NT2/D1 (cell line): ENCODE measurements at regions not wholly inside any gene's neighbourhood (a gene's known extent, or its start where the extent isn't known, plus 50 kb on each side); places are given as distances from the start of the nearest gene placed in this dataset.
"Not testable (repeated sequence)": the region's sequence is repeated elsewhere in the genome, so short reads cannot be mapped to it uniquely, and the experiment has no call there.

Source experiments
- DNase-seq: peaks from one replicate; pipeline ENCODE4 v3.0.0-alpha.2; 2011; ENCODE audit warnings: low read depth, low spot score
- H3K27me3 ChIP-seq: 2 replicates; pipeline ENCODE4 v1.6.0; 2011; ENCODE audit warnings: mild to moderate bottlenecking; ENCODE audit not compliant: insufficient read length, insufficient read depth
- H3K36me3 ChIP-seq: 2 replicates; pipeline ENCODE4 v1.6.1; 2011; ENCODE audit warnings: mild to moderate bottlenecking, low read length, mixed read lengths; ENCODE audit not compliant: insufficient read depth, insufficient read length
- H3K4me1 ChIP-seq: 2 replicates; pipeline ENCODE4 v1.5.1; 2011; ENCODE audit not compliant: insufficient read depth, insufficient read length
- H3K4me3 ChIP-seq: 2 replicates; pipeline ENCODE4 v1.5.1; 2011; ENCODE audit warnings: low read depth; ENCODE audit not compliant: insufficient read length
- H3K9ac ChIP-seq: 2 replicates; pipeline ENCODE4 v1.6.0; 2011; ENCODE audit warnings: low read depth; ENCODE audit not compliant: insufficient read length
- H3K9me3 ChIP-seq: 2 replicates; pipeline ENCODE4 v1.5.1; 2011; ENCODE audit warnings: mild to moderate bottlenecking, low read length; ENCODE audit not compliant: insufficient read depth
- SUZ12 ChIP-seq: IDR thresholded peaks from 2 replicates; pipeline ENCODE4 v1.6.1; 2011; ENCODE audit not compliant: insufficient read length, insufficient read depth; ENCODE audit errors: extremely low read depth
- YY1 ChIP-seq: IDR thresholded peaks from 2 replicates; pipeline ENCODE4 v1.6.1; 2011; ENCODE audit not compliant: insufficient read length, insufficient read depth
- ZNF274 ChIP-seq: IDR thresholded peaks from 2 replicates; pipeline ENCODE4 v1.6.1; 2011; ENCODE audit warnings: mild to moderate bottlenecking, low read depth, low read length

DNA sequence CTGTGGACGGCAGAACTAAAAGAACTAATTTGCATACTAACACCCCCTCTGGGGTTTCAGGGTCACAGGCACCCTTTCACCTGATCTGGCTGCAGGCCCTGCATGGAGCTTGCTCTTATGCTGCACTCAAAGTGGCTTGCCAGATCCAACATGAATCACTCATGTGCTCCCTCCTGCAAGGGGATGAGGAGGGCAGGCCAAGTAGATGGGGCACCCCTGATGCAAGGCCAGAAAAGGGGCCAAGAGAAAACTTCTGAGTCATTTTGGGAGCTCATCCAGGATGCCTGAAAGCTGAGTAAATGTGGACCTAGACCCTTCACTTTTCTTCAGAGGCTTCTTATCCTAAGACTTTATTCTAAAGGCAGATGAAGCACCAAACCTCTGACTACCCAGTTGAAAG is 558.5 kb upstream of the PTGER4 start:
- no peak overlapping the region for H3K9ac ChIP-seq
- no peaks in the 10 kb centered on the region for H3K27me3 ChIP-seq
- H3K36me3 ChIP-seq, result no peaks in the 10 kb centered on the region
- no peak for DNase-seq
- no peaks in the 10 kb centered on the region for H3K4me1 ChIP-seq
- H3K4me3 ChIP-seq, result no peak overlapping the region
- TF ChIP-seq SUZ12, result no peak
- TF ChIP-seq YY1, result no peak
- no peak for TF ChIP-seq ZNF274
- H3K9me3 ChIP-seq, result peaks cover 40% of the 10 kb centered on the region

DNA sequence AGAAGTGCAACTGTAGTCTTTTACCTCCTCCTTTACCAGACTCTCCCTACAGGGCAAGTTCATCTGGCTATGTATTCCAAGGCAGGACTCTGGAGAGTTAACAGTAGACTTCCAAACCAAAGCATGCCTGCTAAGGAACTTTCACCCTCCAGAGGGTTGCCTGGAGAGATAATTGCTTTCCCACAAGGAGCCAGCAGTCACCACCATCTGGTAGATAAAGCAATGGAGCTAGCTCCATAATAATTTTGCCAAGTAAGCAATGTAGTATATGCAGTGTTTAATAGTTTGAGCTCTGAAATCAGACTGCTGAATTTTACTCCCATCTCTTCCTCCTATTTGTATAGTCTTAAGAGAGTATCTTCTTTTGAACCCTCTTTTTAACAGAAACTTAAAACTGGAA is 566.8 kb upstream of the PTGER4 start:
- no peak for TF ChIP-seq YY1
- TF ChIP-seq SUZ12, result no peak
- no peak for TF ChIP-seq ZNF274
- Histone ChIP-seq H3K27me3 (no peaks in the 10 kb centered on the region), H3K4me3 (no peak overlapping the region), H3K4me1 (no peaks in the 10 kb centered on the region), H3K9ac (no peak overlapping the region), H3K36me3 (no peaks in the 10 kb centered on the region), H3K9me3 (no peaks in the 10 kb centered on the region)
- no peak for DNase-seq

DNA sequence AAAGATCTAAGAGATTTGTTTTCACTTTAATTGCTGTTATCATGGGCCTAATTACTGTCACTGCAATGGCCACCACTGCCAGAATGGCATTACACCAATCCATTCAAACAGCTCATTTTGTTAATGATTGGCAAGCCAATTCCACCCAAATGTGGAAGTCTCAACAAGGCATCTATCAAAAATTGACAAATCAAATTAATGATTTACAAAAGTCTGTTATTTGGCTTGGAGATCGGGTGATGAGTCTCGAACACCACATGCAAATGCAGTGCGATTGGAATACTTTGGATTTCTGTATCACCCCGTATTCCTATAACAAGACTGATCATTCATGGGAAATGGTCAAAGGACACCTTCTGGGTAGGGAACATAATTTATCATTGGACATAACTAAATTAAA is 568.7 kb upstream of the PTGER4 start:
- not testable (repeated sequence) for H3K36me3 ChIP-seq, DNase-seq, H3K4me3 ChIP-seq, H3K9ac ChIP-seq, H3K27me3 ChIP-seq, H3K4me1 ChIP-seq, H3K9me3 ChIP-seq

DNA sequence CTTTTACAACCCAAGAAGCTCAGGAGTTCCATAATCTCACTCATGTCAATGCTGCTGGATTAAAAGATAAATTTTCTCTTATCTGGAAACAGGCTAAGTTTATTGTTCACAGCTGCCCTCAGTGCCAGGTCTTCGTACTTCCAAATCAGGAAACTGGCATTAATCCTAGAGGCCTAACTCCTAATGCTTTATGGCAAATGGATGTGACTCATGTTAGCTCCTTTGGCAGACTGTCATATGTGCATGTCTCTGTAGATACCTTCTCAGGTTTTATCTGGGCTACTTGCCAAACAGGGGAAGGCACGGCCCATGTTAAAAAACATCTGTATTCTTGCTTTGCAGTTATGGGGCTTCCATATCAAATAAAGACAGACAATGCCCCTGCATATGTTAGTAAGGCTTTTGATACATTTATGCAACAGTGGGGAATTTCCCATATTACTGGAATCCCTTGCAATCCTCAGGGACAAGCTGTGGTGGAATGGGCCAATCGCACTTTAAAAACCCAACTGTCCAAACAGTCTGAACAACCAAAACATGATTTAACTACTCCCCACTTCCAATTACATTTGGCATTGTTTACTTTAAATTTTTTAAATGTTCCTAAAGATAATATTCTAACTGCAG is 570.8 kb upstream of the PTGER4 start:
- H3K9ac ChIP-seq, H3K9me3 ChIP-seq, H3K27me3 ChIP-seq, H3K4me3 ChIP-seq, H3K4me1 ChIP-seq, H3K36me3 ChIP-seq, DNase-seq: not testable (repeated sequence)

DNA sequence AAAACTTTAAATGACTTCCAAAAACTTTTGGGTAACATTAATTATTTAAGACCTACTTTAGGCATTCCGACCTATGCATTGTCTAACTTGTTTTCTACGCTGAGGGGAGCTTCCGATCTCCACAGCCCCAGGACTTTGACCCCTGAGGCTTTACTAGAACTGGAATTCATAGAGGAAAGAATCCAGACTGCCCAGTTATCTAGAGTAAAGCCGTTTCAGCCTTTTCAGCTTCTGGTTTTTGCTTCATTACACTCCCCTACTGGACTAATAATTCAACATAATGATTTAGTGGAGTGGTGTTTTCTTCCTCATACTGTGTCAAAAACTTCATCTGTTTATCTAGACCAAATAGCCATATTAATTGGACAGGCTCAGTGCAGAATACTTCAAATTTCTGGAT is 571.9 kb upstream of the PTGER4 start:
- DNase-seq, H3K9me3 ChIP-seq, H3K4me1 ChIP-seq, H3K9ac ChIP-seq, H3K4me3 ChIP-seq, H3K27me3 ChIP-seq, H3K36me3 ChIP-seq: not testable (repeated sequence)

DNA sequence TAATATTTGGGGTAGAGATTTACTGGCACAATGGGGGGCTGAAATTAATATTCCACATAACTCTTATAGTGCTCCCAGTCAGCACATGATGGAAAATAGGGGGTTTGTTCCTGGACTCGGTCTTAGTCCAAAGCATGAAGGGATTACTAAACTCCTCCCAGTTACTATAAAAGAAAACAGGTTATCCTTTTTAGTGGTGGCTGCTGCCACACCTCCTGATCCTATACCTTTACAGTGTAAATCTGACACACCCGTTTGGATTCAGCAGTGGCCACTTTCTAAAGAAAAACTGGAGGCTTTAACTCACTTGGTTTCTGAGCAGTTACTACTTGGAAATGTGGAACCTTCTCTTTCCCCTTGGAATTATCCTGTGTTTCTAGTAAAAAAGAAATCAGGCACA is 572.9 kb upstream of the PTGER4 start:
- Histone ChIP-seq H3K36me3 (no peaks in the 10 kb centered on the region), H3K4me1 (no peaks in the 10 kb centered on the region), H3K4me3 (no peak overlapping the region), H3K9me3 (no peaks in the 10 kb centered on the region; the same call in 1 of the 2 replicates), H3K27me3 (no peaks in the 10 kb centered on the region), H3K9ac (no peak overlapping the region)
- TF ChIP-seq ZNF274 (no peak), SUZ12 (no peak), YY1 (no peak)
- no peak for DNase-seq

DNA sequence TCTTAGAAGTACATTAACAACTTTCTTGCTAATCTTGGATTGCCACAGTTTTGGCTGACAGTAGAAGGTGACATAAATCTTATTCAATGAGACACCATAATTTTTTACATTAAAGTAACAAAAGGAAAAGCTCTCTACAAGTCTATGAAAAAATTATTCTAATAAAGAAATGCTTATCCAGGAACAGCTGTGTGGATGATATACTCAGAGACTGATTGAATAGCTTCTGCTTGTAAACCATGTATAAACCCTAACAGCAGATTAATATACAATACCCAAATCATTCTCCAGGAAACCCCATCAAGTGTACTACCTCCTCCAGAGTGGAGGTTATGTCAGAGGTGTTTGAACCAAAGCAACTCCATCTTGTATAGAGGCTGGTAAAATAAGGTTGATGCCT is 581.4 kb upstream of the PTGER4 start:
- no peak for DNase-seq
- H3K9ac ChIP-seq, result no peak overlapping the region
- no peaks in the 10 kb centered on the region for H3K27me3 ChIP-seq
- TF ChIP-seq SUZ12 (no peak), YY1 (no peak), ZNF274 (no peak)
- H3K4me1 ChIP-seq, result no peaks in the 10 kb centered on the region
- peaks cover 6% of the 10 kb centered on the region for H3K9me3 ChIP-seq
- no peak overlapping the region for H3K4me3 ChIP-seq
- no peaks in the 10 kb centered on the region for H3K36me3 ChIP-seq

DNA sequence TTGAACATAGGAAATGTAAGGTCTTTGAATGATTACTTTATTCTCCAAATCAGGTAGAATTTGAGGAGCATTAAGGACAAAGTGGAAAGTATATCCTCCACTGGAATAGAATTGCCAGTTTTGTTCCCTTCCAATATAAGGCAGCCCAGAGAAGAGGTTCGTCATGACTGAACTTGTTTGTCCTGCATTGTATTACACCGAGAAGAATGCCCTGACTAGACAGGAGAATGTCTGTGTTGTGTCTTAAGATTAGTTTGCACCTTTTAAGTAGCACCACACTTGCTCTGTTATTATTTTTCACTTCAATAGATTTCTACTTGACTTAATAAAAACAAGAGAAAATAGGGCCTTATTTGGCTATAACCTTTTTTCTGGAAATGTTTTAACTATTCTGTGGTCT is 586.2 kb upstream of the PTGER4 start:
- no peak overlapping the region for H3K4me3 ChIP-seq
- H3K27me3 ChIP-seq, result no peaks in the 10 kb centered on the region
- no peaks in the 10 kb centered on the region for H3K36me3 ChIP-seq
- TF ChIP-seq ZNF274 (no peak), SUZ12 (no peak), YY1 (no peak)
- DNase-seq, result no peak
- no peaks in the 10 kb centered on the region for H3K4me1 ChIP-seq
- peaks cover 38% of the 10 kb centered on the region for H3K9me3 ChIP-seq
- no peak overlapping the region for H3K9ac ChIP-seq
